ENCODE measurements at regions not wholly inside any gene's neighbourhood (a gene's known extent, or its start where the extent isn't known, plus 50 kb on each side); places are given as distances from the start of the nearest gene placed in this dataset.
"Not testable (repeated sequence)": the region's sequence is repeated elsewhere in the genome, so short reads cannot be mapped to it uniquely, and the experiment has no call there.

GRCh38 chr1:182331387-182331786 lies 60.2 kb downstream of the GLUL start:
- no peaks in the 10 kb centered on the region for H3K4me1 Mint-ChIP-seq
- no peak overlapping the region for H3K27ac Mint-ChIP-seq
- H3K36me3 Mint-ChIP-seq: no peaks in the 10 kb centered on the region
- no peaks in the 10 kb centered on the region for H3K27me3 Mint-ChIP-seq
- H3K9me3 Mint-ChIP-seq: no peaks in the 10 kb centered on the region
- no peak overlapping the region for H3K4me3 Mint-ChIP-seq

DNA sequence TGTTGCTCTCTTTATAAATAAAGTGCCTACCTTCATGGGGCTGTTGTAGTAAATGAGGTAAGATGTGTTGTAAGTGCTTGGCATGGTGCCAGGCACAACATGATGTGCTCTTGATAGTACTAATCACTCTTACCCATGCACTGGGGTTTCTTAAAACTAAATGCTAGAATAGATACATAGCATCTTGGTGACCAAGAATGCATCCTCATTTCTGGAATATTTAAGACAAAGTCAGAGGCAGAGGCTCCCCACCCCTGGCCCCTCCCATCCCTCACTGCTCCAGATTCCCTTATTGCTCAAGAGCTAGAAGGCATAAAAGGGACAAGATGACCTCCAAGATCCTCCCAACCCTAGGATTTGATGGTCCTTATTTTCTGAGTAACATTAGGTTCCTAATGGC lies 61.3 kb downstream of the GLUL start:
- no peaks in the 10 kb centered on the region for H3K9me3 Mint-ChIP-seq
- no peaks in the 10 kb centered on the region for H3K36me3 Mint-ChIP-seq
- H3K27ac Mint-ChIP-seq: no peak overlapping the region
- no peaks in the 10 kb centered on the region for H3K4me1 Mint-ChIP-seq
- H3K4me3 Mint-ChIP-seq: no peak overlapping the region
- H3K27me3 Mint-ChIP-seq: no peaks in the 10 kb centered on the region

GRCh38 chr1:182329471-182329870 lies 62.1 kb downstream of the GLUL start:
- Mint-ChIP-seq H3K27me3 (no peaks in the 10 kb centered on the region), H3K27ac (no peak overlapping the region), H3K4me1 (no peaks in the 10 kb centered on the region), H3K9me3 (no peaks in the 10 kb centered on the region), H3K36me3 (no peaks in the 10 kb centered on the region), H3K4me3 (no peak overlapping the region)

GRCh38 chr1:182328591-182328990 lies 63.0 kb downstream of the GLUL start:
- H3K9me3 Mint-ChIP-seq: no peaks in the 10 kb centered on the region
- no peak overlapping the region for H3K4me3 Mint-ChIP-seq
- no peaks in the 10 kb centered on the region for H3K36me3 Mint-ChIP-seq
- no peaks in the 10 kb centered on the region for H3K27me3 Mint-ChIP-seq
- H3K27ac Mint-ChIP-seq: no peak overlapping the region
- no peaks in the 10 kb centered on the region for H3K4me1 Mint-ChIP-seq

GRCh38 chr1:182325339-182325738 lies 66.3 kb downstream of the GLUL start:
- Mint-ChIP-seq H3K27ac (no peak overlapping the region), H3K36me3 (no peaks in the 10 kb centered on the region), H3K4me1 (no peaks in the 10 kb centered on the region), H3K27me3 (no peaks in the 10 kb centered on the region), H3K4me3 (no peak overlapping the region), H3K9me3 (no peaks in the 10 kb centered on the region)

GRCh38 chr1:182321532-182321931 lies 70.1 kb downstream of the GLUL start:
- not testable (repeated sequence) for H3K4me1 Mint-ChIP-seq, H3K36me3 Mint-ChIP-seq, H3K27ac Mint-ChIP-seq, H3K9me3 Mint-ChIP-seq, H3K27me3 Mint-ChIP-seq, H3K4me3 Mint-ChIP-seq

DNA sequence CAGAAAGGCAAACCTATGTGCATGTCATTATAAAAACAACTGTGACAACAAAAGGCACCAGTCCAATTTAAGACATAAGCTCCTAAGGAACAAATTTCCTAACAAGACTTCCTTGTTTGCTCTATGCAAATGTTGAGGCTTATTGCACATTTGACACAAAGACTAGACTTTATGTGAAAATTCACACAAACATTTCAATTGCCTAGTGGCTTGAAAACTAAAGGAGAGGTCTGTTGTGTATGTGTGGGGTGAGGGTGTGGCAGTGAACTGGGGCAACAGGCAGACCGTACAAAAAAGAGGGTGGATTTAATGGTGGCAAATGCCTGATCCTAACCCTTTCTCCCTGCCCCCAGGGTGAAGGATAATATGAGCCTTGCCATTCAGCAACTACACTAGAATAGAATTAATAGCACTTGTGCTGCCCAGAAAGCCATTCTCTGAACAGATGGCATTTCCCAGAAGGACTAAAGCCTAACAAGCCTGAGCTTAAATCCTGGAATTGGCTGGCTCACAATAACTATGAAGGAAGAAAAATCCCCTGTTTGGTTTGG lies 73.9 kb downstream of the GLUL start:
- no peaks in the 10 kb centered on the region for H3K4me1 Mint-ChIP-seq
- H3K27ac Mint-ChIP-seq: no peak overlapping the region
- no peaks in the 10 kb centered on the region for H3K27me3 Mint-ChIP-seq
- no peaks in the 10 kb centered on the region for H3K36me3 Mint-ChIP-seq
- H3K9me3 Mint-ChIP-seq: no peaks in the 10 kb centered on the region
- H3K4me3 Mint-ChIP-seq: no peak overlapping the region

- H3K9me3 Mint-ChIP-seq, H3K36me3 Mint-ChIP-seq, H3K27ac Mint-ChIP-seq, H3K4me1 Mint-ChIP-seq, H3K4me3 Mint-ChIP-seq, H3K27me3 Mint-ChIP-seq: not testable (repeated sequence)
Measured at GRCh38 chr1:182316454-182316853, 75.1 kb downstream of the GLUL start.

GRCh38 chr1:182315167-182315556 lies 76.4 kb downstream of the GLUL start:
- Mint-ChIP-seq H3K36me3 (no peaks in the 10 kb centered on the region), H3K4me1 (no peaks in the 10 kb centered on the region), H3K4me3 (no peak overlapping the region), H3K9me3 (no peaks in the 10 kb centered on the region), H3K27me3 (no peaks in the 10 kb centered on the region), H3K27ac (no peak overlapping the region)

- H3K4me1 Mint-ChIP-seq: no peaks in the 10 kb centered on the region
- no peak overlapping the region for H3K27ac Mint-ChIP-seq
- H3K36me3 Mint-ChIP-seq: no peaks in the 10 kb centered on the region
Measured at GRCh38 chr1:182309631-182310351, 81.8 kb downstream of the GLUL start.

DNA sequence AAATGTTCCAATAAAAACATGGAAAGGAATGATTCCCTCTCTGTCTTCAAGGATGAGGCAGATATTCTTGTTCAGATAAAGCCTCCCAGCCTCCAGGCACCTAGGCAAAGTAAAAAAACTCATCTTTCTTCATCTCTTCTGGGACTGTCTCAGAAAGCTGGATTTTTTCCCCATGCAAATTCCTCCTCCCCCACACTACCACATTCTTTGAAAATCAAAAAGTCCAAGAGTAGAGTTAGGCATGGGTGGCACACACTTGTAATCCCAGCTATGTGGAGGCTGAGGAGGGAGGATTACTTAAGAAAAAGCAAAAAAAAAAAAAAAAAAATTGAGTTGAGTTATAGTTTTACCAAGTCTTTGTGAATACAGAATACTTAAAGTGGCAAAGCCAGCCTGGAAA lies 82.8 kb downstream of the GLUL start:
- Mint-ChIP-seq H3K4me3 (no peak overlapping the region), H3K27me3 (no peaks in the 10 kb centered on the region), H3K4me1 (no peaks in the 10 kb centered on the region), H3K27ac (no peak overlapping the region), H3K9me3 (no peaks in the 10 kb centered on the region), H3K36me3 (no peaks in the 10 kb centered on the region)

More at GRCh38 chr1:182309631-182310351, 81.8 kb downstream of the GLUL start:
- no peaks in the 10 kb centered on the region for H3K27me3 Mint-ChIP-seq
- H3K4me3 Mint-ChIP-seq: no peak overlapping the region
- no peaks in the 10 kb centered on the region for H3K9me3 Mint-ChIP-seq

DNA sequence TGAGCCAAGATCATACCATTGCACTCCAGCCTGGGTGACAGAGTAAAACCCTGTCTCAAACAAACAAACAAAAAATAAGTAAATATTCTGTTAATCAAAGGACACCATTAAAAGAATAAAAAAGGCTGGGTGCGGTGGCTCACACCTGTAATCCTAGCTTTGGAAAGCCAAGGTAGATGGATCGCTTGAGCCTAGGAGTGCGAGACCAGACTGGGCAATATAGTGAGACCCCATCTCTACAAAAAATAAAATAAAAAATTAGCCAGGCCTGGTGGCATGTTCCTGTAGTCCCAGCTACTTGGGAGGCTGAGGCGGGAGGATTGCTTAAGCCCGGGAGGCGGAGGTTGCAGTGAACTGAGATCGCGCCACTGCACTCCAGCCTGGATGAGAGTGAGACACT lies 84.1 kb downstream of the GLUL start:
- H3K36me3 Mint-ChIP-seq, H3K4me3 Mint-ChIP-seq, H3K27me3 Mint-ChIP-seq, H3K4me1 Mint-ChIP-seq, H3K27ac Mint-ChIP-seq, H3K9me3 Mint-ChIP-seq: not testable (repeated sequence)

- Mint-ChIP-seq H3K9me3 (no peaks in the 10 kb centered on the region), H3K27ac (no peak overlapping the region), H3K4me3 (no peak overlapping the region), H3K36me3 (no peaks in the 10 kb centered on the region), H3K4me1 (peaks cover 16% of the 10 kb centered on the region), H3K27me3 (no peaks in the 10 kb centered on the region)
Measured at GRCh38 chr1:182305861-182306260, 85.7 kb downstream of the GLUL start.

- H3K9me3 Mint-ChIP-seq: no peaks in the 10 kb centered on the region
- H3K27me3 Mint-ChIP-seq: no peaks in the 10 kb centered on the region
- no peak overlapping the region for H3K4me3 Mint-ChIP-seq
- H3K27ac Mint-ChIP-seq: no peak overlapping the region
- peaks cover 26% of the 10 kb centered on the region for H3K4me1 Mint-ChIP-seq
- no peaks in the 10 kb centered on the region for H3K36me3 Mint-ChIP-seq
Measured at GRCh38 chr1:182304627-182305026, 87.0 kb downstream of the GLUL start.

DNA sequence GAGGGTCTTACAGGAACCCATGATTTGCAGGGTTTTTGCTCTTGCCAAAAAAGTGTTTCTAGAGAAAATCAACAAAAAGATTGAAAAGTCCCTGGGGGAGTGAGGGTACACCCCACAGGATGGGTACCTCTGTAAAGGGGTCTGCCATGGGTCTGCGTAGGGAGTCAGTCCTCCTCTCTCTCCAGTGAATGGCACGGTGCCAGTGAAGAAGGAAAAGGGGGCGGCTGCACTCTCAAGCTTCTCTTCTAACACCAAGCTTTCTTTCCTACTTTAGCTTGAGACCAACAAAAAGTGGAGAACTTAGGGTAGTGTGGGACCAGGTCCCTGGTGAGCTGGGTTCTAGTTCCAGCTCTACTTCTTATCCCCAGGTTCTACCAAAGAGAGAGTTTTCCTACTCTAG lies 87.4 kb downstream of the GLUL start:
- H3K27me3 Mint-ChIP-seq: no peaks in the 10 kb centered on the region
- peaks cover 30% of the 10 kb centered on the region for H3K4me1 Mint-ChIP-seq
- no peak overlapping the region for H3K27ac Mint-ChIP-seq
- H3K36me3 Mint-ChIP-seq: no peaks in the 10 kb centered on the region
- no peaks in the 10 kb centered on the region for H3K9me3 Mint-ChIP-seq
- H3K4me3 Mint-ChIP-seq: no peak overlapping the region

DNA sequence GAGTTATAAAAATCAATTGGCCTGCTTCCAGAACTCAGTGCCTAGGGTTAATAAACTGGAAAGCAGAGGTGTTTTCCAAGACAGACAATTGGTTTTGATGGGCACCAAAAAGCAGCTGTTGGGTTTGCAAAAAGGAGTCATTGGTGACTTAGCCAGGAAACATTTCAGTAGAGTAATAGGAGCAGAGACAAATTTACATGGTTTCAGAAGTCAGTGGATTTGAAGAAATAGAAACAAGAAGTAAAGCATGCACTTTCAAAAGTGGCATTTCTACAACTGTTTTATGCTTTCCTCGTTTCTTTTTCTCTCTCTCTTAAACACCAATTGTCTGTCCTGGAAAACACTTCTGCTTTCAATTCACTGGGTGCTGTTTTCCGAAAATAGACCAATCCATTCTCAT lies 87.8 kb downstream of the GLUL start:
- H3K4me1 Mint-ChIP-seq: peaks cover 30% of the 10 kb centered on the region
- no peak overlapping the region for H3K4me3 Mint-ChIP-seq
- H3K36me3 Mint-ChIP-seq: no peaks in the 10 kb centered on the region
- H3K27ac Mint-ChIP-seq: no peak overlapping the region
- H3K27me3 Mint-ChIP-seq: no peaks in the 10 kb centered on the region
- H3K9me3 Mint-ChIP-seq: no peaks in the 10 kb centered on the region

Measured in activated naive CD4-positive, alpha-beta T cell treated with anti-CD3 and anti-CD28 coated beads, Interleukin-2, amount 50 U/mL, for 24 hours (primary cell).